GM18526 (cell line): ENCODE measurements at regions not wholly inside any gene's neighbourhood (a gene's known extent, or its start where the extent isn't known, plus 50 kb on each side); places are given as distances from the start of the nearest gene placed in this dataset.
A peak's percentile ranks its signal among the peaks of the same experiment; 100 is the strongest.

Experiments used
- POLR2A ChIP-seq: IDR thresholded peaks from 3 replicates; pipeline ENCODE4 v1.6.1; 2011; ENCODE audit not compliant: insufficient read length; ENCODE audit errors: extremely low read depth

DNA sequence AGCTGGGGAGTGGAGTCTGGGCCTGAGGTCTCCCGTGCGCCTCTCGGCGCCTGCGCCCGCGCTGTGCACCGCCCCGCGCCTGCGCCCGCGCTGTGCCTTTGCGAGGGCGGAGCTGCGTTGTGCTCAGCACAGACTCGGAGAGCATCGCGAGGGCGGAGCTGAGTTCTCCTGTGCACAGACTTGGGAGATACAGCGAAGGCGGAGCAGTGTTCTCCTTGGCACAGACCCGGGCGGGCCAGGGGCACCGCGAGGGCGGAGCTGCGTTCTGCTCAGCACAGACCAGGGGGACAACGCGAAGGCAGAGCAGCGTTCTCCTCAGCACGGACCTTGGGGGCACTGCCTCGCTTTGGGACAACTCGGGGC lies 894.1 kb downstream of the RPIA start:
- TF ChIP-seq POLR2A: peak; percentile 20
